Testis (tissue), 2 donors: ENCODE measurements at regions not wholly inside any gene's neighbourhood (a gene's known extent, or its start where the extent isn't known, plus 50 kb on each side); places are given as distances from the start of the nearest gene placed in this dataset.

Experiments
- DNase-seq: peaks from one replicate; pipeline ENCODE4 v3.0.0-alpha.2; 2019
- H3K27ac ChIP-seq, 2 donors: fragments of 200-600 bp; sonication (generic); one replicate each; pipeline ENCODE4 v1.5.1; 2019
- H3K27me3 ChIP-seq: fragments of 200-600 bp; sonication (generic); one replicate; pipeline ENCODE4 v1.5.1; 2019
- H3K36me3 ChIP-seq: fragments of 200-600 bp; sonication (generic); one replicate; pipeline ENCODE4 v1.5.1; 2017; ENCODE audit warnings: low read depth; ENCODE audit errors: missing control alignments
- H3K4me1 ChIP-seq: fragments of 200-600 bp; sonication (generic); one replicate; pipeline ENCODE4 v1.5.1; 2019
- H3K4me3 ChIP-seq, 2 donors: fragments of 200-600 bp; sonication (generic); one replicate each; pipeline ENCODE4 v1.5.1; 2017 to 2019
- H3K9me3 ChIP-seq: fragments of 200-600 bp; sonication (generic); one replicate; pipeline ENCODE4 v1.5.1; 2017
- CTCF ChIP-seq, 3 experiments: fragments of 450-650 bp in 2 of 3; fragments of 200-600 bp in 1 of 3; sonication (generic) in 1 of 3; IDR thresholded peaks; one replicate each; pipeline ENCODE4 v1.5.1; 2016 to 2019; ENCODE audit warnings: antibody characterized with exemption in 3 of 3, mild to moderate bottlenecking in 2 of 3, moderate library complexity in 1 of 3
- POLR2A ChIP-seq: fragments of 450-650 bp; IDR thresholded peaks from one replicate; pipeline ENCODE4 v1.6.1; 2017; ENCODE audit warnings: antibody characterized with exemption, mild to moderate bottlenecking, moderate library complexity
- WGBS, 2 donors: methylation state at CpG; one replicate each; pipeline ENCODE4 v1.1.5; 2018; 5-methylcytosine and 5-hydroxymethylcytosine counted together
- intact Hi-C: fragments of 100-400 bp; cut with DNase I; formaldehyde crosslinking; loops from one replicate; pipeline ENCODE4 v1.15.1; 2023; ENCODE audit warnings: low total_unique reads

GRCh38 chr14:42523666-42524065 is 917.0 kb downstream of the LRFN5 start:
- Histone ChIP-seq H3K36me3 (no peaks in the 10 kb centered on the region), H3K27me3 (no peaks in the 10 kb centered on the region), H3K4me1 (no peaks in the 10 kb centered on the region), H3K27ac (no peak overlapping the region), H3K4me3 (no peak overlapping the region), H3K9me3 (no peaks in the 10 kb centered on the region)
- intact Hi-C loops: no loop called here
- no peak for TF ChIP-seq CTCF (IDR thresholded peaks at IDR 0.05)
- no peak for TF ChIP-seq POLR2A
- DNase-seq: no peak
- WGBS, 2 donors: 48 to 54% methylated on average over 2 of the region's 2 CpGs

GRCh38 chr14:42517806-42518500 is 911.3 kb downstream of the LRFN5 start:
- no peak overlapping the region for H3K4me3 ChIP-seq

GRCh38 chr14:42513837-42514236 is 907.2 kb downstream of the LRFN5 start:
- intact Hi-C loops: no loop called here
- Histone ChIP-seq H3K9me3 (no peaks in the 10 kb centered on the region), H3K4me1 (no peaks in the 10 kb centered on the region), H3K27ac (no peak overlapping the region), H3K27me3 (no peaks in the 10 kb centered on the region), H3K36me3 (no peaks in the 10 kb centered on the region), H3K4me3 (no peak overlapping the region)
- TF ChIP-seq CTCF (IDR thresholded peaks at IDR 0.05) (no peak), POLR2A (no peak)
- DNase-seq: no peak
- whole genome bisulfite sequencing, 2 donors: 91 to 93% methylated on average over 1 of the region's 1 CpG

More at GRCh38 chr14:42517806-42518500, 911.3 kb downstream of the LRFN5 start:
- Histone ChIP-seq H3K4me1 (no peaks in the 10 kb centered on the region), H3K36me3 (no peaks in the 10 kb centered on the region), H3K9me3 (no peaks in the 10 kb centered on the region), H3K27me3 (no peaks in the 10 kb centered on the region), H3K27ac (no peak overlapping the region)
- WGBS, 2 donors: 72 to 88% methylated on average over 2 of the region's 2 CpGs
- intact Hi-C loops: no loop called here
- no peak for DNase-seq
- TF ChIP-seq CTCF (IDR thresholded peaks at IDR 0.05): no peak
- no peak for TF ChIP-seq POLR2A

- TF ChIP-seq POLR2A (no peak), CTCF (IDR thresholded peaks at IDR 0.05) (no peak)
- WGBS, 2 donors: 94 to 95% methylated on average over 1 of the region's 1 CpG
- intact Hi-C loops: no loop called here
- H3K27me3 ChIP-seq: no peaks in the 10 kb centered on the region
- H3K4me3 ChIP-seq: no peak overlapping the region
- H3K4me1 ChIP-seq: no peaks in the 10 kb centered on the region
- no peak for DNase-seq
- H3K9me3 ChIP-seq: no peaks in the 10 kb centered on the region
- no peaks in the 10 kb centered on the region for H3K36me3 ChIP-seq
- H3K27ac ChIP-seq: no peak overlapping the region
Measured at GRCh38 chr14:42510071-42510470, 903.4 kb downstream of the LRFN5 start.
